Naive thymus-derived CD8-positive, alpha-beta T cell (primary cell): ENCODE measurements at regions not wholly inside any gene's neighbourhood (a gene's known extent, or its start where the extent isn't known, plus 50 kb on each side); places are given as distances from the start of the nearest gene placed in this dataset.

Experiments
- ATAC-seq, 2 donors: fragments of 150-1000 bp; cut with Tn5 transposase in 1 of 2; sonication (Bioruptor Pico), chemical (Tn5 transposase) in 1 of 2; 1 replicate in 1 of 2; 2 replicates in 1 of 2; pipeline ENCODE4 v1.10.0; 2021; ENCODE audit warnings: mild to moderate bottlenecking in 2 of 2, moderate library complexity in 2 of 2
- POLR2A ChIA-PET: fragments of 350-600 bp; sonication (Branson Sonifier 250); formaldehyde crosslinking; loops from one replicate; lab custom pipeline; 2021; ENCODE audit warnings: antibody characterized with exemption; lab: Charles Lee
- DNase-seq, 10 donors: peaks; one replicate each; pipeline versions ENCODE4 v3.0.0 to v3.0.0-alpha.2; 2020 to 2022
- H3K27ac Mint-ChIP-seq, 10 donors: one replicate each; pipeline ENCODE4 v1.8.0; 2020 to 2022; ENCODE audit warnings: mild to moderate bottlenecking in 10 of 10, mixed read lengths in 10 of 10, moderate library complexity in 4 of 10, inconsistent platforms in 1 of 10
- H3K27me3 Mint-ChIP-seq, 5 donors: one replicate each; pipeline ENCODE4 v1.8.0; 2021 to 2022; ENCODE audit warnings: mixed read lengths in 5 of 5
- H3K36me3 Mint-ChIP-seq, 3 donors: one replicate each; pipeline ENCODE4 v1.8.0; 2020 to 2022; ENCODE audit warnings: mixed read lengths in 3 of 3, mild to moderate bottlenecking in 2 of 3, inconsistent platforms in 1 of 3
- H3K4me1 Mint-ChIP-seq, 4 donors: one replicate each; pipeline ENCODE4 v1.8.0; 2021 to 2022; ENCODE audit warnings: mixed read lengths in 4 of 4
- H3K4me3 Mint-ChIP-seq, 10 donors: one replicate each; pipeline ENCODE4 v1.8.0; 2020 to 2022; ENCODE audit warnings: mild to moderate bottlenecking in 10 of 10, mixed read lengths in 10 of 10, moderate library complexity in 6 of 10, inconsistent platforms in 1 of 10
- H3K9me3 Mint-ChIP-seq, 9 donors: one replicate each; pipeline ENCODE4 v1.8.0; 2020 to 2022; ENCODE audit warnings: mixed read lengths in 9 of 9, mild to moderate bottlenecking in 3 of 9, inconsistent platforms in 1 of 9, moderate library complexity in 1 of 9

DNA sequence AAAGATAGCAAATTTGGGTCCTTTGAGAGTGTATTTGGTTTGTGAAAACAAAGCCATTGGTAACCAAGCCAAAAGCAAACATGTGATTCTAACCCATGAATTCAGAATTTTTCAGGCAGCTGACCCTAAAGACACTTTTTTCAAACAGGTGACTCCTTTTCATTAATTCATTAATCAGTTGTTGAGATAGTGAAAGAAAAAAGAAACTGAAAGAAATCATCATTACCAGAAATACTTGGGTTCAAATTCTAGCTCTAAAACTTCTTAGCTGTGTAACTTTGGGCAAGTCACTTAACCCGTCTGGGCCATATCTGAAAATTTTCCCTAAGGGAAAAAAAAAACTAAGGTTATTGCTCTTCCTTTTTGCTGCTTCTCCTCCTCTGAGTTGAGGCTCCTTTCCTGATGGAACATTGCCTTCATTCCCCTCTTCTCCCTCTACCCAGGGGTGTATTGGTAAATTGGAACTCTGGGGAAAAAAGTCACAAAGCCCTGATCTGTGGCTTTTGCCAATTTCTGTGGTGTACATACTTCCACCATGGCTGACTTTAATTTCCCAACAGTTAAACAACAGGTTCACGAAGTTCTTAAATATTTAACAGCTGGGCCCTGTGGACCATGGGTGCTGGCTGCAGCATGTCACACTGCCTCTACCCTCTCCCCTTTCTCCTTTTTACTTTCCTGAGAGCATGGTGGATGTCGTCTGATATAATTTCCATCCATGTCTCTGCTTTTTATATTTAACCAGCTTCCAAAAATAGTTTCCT, 120.3 kb downstream of the ASB7 start:
- Mint-ChIP-seq H3K27ac (no peak overlapping the region), H3K27me3 (peaks cover 0 to 15% (median 9%) of the 10 kb centered on the region in 5 donors), H3K9me3 (peaks cover 0 to 2% (median 0%) of the 10 kb centered on the region in 9 donors), H3K36me3 (no peaks in the 10 kb centered on the region), H3K4me1 (peaks cover 0 to 6% (median under 1%) of the 10 kb centered on the region in 4 donors), H3K4me3 (no peak overlapping the region)
- DNase-seq (no peak), ATAC-seq (no peak)
- POLR2A ChIA-PET, result no interaction called here

DNA sequence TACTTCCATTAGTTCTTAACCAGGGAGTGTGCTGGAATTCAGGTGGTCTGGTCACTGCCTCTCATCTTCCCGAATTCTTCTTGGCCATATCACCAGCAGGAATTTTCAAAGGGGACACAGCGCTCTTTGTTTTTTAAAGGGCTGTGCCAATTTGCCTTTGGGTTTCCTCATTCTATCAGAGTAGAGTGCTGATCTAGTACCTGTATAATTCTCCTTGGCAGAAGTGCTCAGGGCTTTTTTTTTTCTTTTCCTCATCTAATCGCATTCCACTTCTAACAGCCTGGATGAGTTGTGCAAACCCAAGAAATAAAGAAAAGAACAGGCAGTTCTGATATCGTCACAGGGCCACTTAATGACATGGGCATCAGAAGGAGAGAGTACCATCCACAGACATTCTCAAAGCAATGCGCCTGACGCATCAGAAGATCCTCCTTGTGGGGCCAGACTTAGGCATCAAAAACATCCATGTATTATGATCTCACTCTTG, 121.0 kb downstream of the ASB7 start:
- Mint-ChIP-seq H3K4me1 (peaks cover 0 to 4% (median under 1%) of the 10 kb centered on the region in 4 donors), H3K4me3 (no peak overlapping the region), H3K9me3 (peaks cover 0 to 2% (median 0%) of the 10 kb centered on the region in 9 donors), H3K27ac (no peak overlapping the region), H3K27me3 (peaks cover 0 to 10% (median 6%) of the 10 kb centered on the region in 5 donors), H3K36me3 (no peaks in the 10 kb centered on the region)
- POLR2A ChIA-PET, result no interaction called here
- DNase-seq (no peak), ATAC-seq (no peak)

DNA sequence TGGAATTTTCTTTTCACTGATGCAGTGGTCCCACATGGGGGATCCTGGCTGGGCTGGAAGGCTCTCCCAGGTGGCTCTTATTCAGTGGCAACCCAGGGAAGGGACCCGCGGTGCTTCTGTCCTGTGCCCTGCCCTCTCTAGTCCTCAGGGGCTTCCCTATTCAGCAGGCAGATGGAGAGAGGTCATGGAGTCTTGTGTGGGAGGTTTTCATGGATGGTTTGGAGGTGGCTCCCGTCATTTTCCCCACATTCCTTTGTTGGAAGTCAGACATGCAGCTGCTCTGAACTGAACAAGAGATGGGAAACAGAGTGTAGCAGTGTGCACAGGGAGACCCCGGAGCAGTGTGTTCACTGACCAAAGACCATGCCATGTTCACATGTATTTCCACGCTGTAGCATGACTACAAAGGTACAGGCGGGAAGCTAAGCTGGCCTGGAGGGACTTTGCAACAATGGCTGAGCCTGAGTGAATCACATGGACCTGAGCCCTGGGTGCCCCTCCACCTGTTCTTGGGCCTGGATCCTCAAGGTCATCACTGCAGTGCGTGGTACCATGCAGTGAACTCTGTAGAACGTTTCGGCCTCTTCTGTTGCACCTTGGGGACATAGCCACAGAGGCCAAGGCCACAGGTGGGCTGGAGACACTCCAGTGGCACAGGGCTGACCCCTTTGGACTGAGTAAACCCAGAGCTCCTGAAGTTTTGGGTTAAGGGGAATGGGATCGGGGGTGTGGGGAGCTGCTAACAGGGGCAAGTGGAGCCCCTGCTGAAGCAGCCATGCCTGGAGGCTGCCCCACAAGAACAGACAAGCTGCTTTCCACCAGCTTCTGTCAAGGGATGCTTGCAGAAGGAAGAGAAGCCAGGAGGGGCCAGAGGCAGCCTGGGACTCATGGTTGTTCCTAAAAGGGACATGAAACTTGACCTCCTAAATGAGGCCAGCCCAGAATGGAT, 123.0 kb downstream of the ASB7 start:
- Mint-ChIP-seq H3K4me3 (no peak overlapping the region), H3K4me1 (peaks cover 0 to 1% (median 0%) of the 10 kb centered on the region in 4 donors), H3K36me3 (no peaks in the 10 kb centered on the region), H3K9me3 (peaks cover 0 to 2% (median 0%) of the 10 kb centered on the region in 9 donors), H3K27me3 (peaks cover 0 to 8% (median 4%) of the 10 kb centered on the region in 5 donors), H3K27ac (no peak overlapping the region)
- POLR2A ChIA-PET, result interaction anchor here (0.7 kb wide), 1 partner anchor 757 kb away, joined by 5 read pairs; no protein-coding TSS in a partner anchor
- DNase-seq, result no peak
- ATAC-seq, result no peak

DNA sequence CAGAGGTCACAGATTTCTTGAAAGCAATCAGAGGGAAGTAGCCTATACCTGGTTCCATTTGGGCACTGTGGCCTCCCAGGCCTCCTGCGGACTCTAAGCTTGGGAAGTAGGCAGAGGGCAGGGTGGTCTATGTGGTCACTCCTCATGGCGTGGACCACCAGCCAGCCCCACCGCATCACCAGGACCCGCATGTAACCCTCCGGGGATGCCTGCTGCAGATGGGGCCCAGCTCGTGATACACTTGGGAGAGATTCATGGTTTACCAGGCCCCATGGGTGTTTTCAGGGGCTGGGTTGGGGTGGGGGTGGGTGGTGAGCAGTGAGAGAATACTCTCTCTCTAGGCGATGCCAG, 123.7 kb downstream of the ASB7 start:
- Mint-ChIP-seq H3K4me3 (no peak overlapping the region), H3K36me3 (no peaks in the 10 kb centered on the region), H3K9me3 (no peaks in the 10 kb centered on the region), H3K27ac (no peak overlapping the region), H3K4me1 (no peaks in the 10 kb centered on the region), H3K27me3 (peaks cover 0 to 8% (median 4%) of the 10 kb centered on the region in 5 donors)
- ATAC-seq, result no peak
- no peak for DNase-seq
- POLR2A ChIA-PET, result interaction anchor here (0.7 kb wide), 1 partner anchor 757 kb away, joined by 5 read pairs; no protein-coding TSS in a partner anchor

DNA sequence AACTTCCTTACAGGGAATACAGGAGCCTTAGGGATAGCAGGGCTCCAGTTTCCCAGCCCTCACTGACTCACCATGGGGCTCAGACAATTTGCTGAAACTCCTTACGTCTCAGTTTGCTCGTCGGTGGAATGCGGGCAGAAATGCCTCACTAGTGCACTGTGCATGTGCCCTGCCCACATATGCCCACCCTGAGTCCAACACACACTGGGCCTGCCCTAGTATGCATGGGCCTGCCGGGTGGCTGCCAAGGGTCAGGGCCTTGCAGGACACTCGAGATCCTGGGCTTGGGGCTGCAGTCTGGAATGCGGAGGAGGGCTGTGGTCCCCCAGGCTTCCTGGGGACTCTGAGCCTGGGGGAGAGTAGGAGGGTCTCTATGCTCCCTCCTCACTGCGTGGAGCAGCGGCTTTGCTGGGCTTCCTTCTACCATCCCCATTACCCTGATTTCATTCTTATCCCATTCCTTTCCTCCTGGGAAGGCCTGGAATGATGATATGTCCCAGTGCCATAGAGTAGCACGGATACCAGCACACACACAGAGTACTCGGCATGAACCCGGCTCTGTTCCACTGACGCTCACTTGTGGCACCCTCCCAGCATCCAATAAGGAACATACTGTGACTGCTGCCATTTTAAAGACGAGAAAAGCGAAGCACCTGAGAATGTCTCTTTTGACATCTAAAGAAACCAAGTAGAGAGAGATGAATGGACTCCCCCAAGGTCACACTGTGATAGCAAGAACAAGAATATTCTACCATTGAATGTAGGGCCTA, 124.2 kb downstream of the ASB7 start:
- peaks cover 0 to 8% (median 4%) of the 10 kb centered on the region in 5 donors for H3K27me3 Mint-ChIP-seq
- POLR2A ChIA-PET, result interaction anchor here (0.7 kb wide), 1 partner anchor 758 kb away, joined by 5 read pairs; no protein-coding TSS in a partner anchor
- no peaks in the 10 kb centered on the region for H3K4me1 Mint-ChIP-seq
- DNase-seq (peak in 1 of 10 donors; percentile 11), ATAC-seq (no peak)
- H3K4me3 Mint-ChIP-seq, result no peak overlapping the region
- H3K9me3 Mint-ChIP-seq, result no peaks in the 10 kb centered on the region
- no peaks in the 10 kb centered on the region for H3K36me3 Mint-ChIP-seq
- no peak overlapping the region for H3K27ac Mint-ChIP-seq

DNA sequence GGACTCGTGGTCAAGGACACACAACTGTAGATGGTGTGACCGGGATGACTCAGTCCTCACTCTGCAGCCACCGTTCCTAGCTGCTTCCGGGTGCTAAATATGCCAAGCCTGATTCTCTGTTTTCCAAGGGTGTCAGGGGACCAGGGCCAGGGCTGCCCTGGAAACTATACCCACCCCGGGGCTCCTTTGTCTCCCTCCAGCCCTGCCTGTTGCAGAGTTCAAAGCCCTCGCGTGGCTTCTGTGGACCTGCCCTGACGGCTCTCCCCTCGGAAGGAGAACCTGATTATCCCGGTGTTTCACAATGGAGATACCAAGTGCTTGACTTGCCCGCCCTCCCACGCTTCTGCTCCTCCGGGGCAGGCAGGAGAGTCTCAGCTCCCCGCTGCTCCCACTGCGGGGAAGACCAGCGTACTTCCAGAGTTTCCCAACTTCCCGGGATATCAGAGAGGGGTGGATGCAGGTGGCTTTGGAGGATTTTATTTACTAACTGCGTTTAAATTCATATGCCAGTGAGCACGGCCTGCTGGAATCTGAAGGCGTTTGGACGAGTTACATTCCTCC, 125.0 kb downstream of the ASB7 start:
- H3K27ac Mint-ChIP-seq, result no peak overlapping the region
- POLR2A ChIA-PET, result no interaction called here
- no peak overlapping the region for H3K4me3 Mint-ChIP-seq
- H3K9me3 Mint-ChIP-seq, result no peaks in the 10 kb centered on the region
- H3K27me3 Mint-ChIP-seq, result peaks cover 0 to 8% (median 4%) of the 10 kb centered on the region in 5 donors
- no peaks in the 10 kb centered on the region for H3K4me1 Mint-ChIP-seq
- DNase-seq (no peak), ATAC-seq (no peak)
- H3K36me3 Mint-ChIP-seq, result no peaks in the 10 kb centered on the region

DNA sequence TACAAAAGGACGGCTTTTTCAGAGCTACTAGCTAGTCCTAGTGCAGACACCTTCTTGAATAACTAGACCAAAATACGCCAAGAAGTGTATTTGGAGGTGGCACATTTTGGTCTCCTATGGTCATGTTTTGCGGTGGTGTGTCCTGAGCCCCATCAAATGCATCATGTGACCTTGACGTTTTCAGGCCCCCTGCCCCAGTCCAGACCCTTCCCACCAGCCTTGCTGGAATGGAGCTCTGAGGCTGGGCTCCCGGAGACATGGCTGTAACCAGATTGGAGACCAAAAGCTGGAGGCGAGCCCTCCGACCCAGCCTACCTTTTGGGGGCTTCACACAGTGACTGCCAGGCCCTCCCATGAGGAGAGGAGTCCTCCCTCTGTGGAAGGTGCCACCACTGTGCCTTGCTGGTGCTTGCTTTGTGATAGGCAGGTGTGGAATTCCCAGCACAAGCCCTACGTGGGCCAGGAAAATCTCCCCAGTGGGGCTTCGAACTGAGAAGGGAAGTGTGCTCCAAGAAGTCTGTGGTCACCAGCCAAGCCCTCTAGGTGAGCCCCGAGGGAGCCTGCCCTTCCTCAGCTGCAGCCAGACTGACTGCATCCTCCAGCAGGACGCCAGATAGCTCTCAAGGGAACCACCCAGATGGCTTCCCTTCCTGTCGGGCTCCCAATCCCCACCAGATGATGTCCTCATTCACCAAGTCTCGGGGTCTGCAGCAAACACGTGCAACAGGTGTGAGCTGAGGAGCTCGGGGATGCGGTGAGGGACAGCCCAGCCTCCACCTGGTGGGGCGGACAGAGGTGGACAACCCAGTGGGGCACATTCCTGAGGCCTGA, 126.2 kb downstream of the ASB7 start:
- H3K36me3 Mint-ChIP-seq, result no peaks in the 10 kb centered on the region
- H3K27ac Mint-ChIP-seq, result no peak overlapping the region
- H3K4me3 Mint-ChIP-seq, result no peak overlapping the region
- H3K27me3 Mint-ChIP-seq, result peaks cover 0 to 8% (median 4%) of the 10 kb centered on the region in 5 donors
- no peaks in the 10 kb centered on the region for H3K9me3 Mint-ChIP-seq
- H3K4me1 Mint-ChIP-seq, result no peaks in the 10 kb centered on the region
- ATAC-seq, result no peak
- POLR2A ChIA-PET, result no interaction called here
- DNase-seq, result no peak

DNA sequence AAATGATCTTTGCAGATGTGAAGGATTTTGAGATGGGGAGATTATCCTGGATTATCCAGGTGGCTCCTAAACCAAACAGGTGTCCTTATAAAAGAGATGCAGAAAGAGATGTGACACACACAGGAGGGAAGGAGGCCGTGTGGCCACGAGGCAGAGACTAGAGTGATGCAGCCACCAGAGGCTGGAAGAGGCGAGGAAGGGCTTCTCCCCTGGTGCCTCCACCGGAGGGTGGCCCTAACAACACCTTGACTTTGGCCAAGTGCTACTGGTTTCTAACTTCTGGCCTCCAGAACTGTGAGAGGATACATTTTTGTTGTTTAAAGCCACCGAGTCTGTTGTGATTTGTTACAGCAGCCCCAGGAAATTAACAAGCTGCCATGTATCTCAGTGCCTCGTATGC, 127.1 kb downstream of the ASB7 start:
- H3K4me3 Mint-ChIP-seq, result no peak overlapping the region
- H3K36me3 Mint-ChIP-seq, result no peaks in the 10 kb centered on the region
- H3K9me3 Mint-ChIP-seq, result peaks cover 0 to 2% (median 0%) of the 10 kb centered on the region in 9 donors
- DNase-seq, result no peak
- ATAC-seq, result no peak
- POLR2A ChIA-PET, result no interaction called here
- peak overlapping the region in 1 of 10 donors; percentile 11 for H3K27ac Mint-ChIP-seq
- no peaks in the 10 kb centered on the region for H3K4me1 Mint-ChIP-seq
- peaks cover 0 to 8% (median 4%) of the 10 kb centered on the region in 5 donors for H3K27me3 Mint-ChIP-seq

DNA sequence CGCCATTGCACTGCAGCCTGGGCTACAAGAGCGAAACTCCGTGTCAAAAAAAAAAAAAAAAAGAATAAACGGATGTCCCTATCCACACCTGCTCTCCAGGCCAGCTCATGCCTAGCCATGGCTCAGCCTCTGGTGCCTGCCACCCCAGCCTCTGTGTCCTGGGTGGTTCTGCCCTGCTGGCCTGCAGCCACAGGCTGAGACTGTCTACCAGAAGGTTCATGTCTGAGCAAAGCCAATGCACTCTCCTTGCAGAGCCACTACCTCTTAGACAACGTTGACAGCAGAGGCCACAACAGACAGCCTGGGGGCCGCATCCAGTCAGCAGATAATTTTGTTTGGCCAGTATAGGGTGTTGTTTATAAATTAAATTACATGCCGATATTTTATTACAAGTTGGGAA, 127.7 kb downstream of the ASB7 start:
- H3K4me1 Mint-ChIP-seq, result no peaks in the 10 kb centered on the region
- DNase-seq, result no peak
- POLR2A ChIA-PET, result no interaction called here
- peaks cover 0 to 11% (median 5%) of the 10 kb centered on the region in 5 donors for H3K27me3 Mint-ChIP-seq
- no peaks in the 10 kb centered on the region for H3K36me3 Mint-ChIP-seq
- H3K9me3 Mint-ChIP-seq, result peaks cover 0 to 2% (median 0%) of the 10 kb centered on the region in 9 donors
- ATAC-seq, result no peak
- H3K4me3 Mint-ChIP-seq, result no peak overlapping the region
- no peak overlapping the region for H3K27ac Mint-ChIP-seq

DNA sequence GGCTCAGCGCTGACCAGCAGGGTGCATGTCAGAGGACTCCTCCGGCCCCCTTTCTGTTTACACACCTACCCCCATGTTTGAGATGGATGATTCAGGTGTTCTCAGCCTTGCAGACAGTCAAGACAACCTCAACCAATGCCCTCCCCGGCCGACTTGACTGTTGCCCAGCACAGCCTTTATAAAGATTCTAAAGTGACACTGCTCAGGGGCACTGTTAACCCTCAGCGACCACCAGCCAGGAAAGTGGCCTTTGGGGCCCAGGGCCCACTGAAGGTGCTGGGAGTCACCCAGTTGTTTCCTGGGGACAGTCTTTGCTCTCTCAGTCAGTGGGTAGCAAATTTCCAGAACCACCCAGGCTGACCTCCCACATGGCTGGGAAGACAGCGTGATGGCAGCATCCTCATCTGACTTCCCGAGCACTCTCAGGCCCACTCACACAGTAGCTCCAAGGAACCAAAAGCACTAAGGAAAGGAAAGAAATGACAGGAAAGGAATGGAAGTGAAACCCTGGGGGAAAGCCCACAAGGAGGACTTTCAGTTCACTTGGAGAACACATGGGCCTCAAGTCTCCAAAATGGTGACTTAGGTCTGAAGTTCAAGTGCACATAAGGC, 128.4 kb downstream of the ASB7 start:
- H3K27me3 Mint-ChIP-seq, result peaks cover 0 to 12% (median 5%) of the 10 kb centered on the region in 5 donors
- H3K4me3 Mint-ChIP-seq, result no peak overlapping the region
- peaks cover 0 to 2% (median 0%) of the 10 kb centered on the region in 9 donors for H3K9me3 Mint-ChIP-seq
- ATAC-seq, result no peak
- no peak overlapping the region for H3K27ac Mint-ChIP-seq
- POLR2A ChIA-PET, result no interaction called here
- H3K36me3 Mint-ChIP-seq, result no peaks in the 10 kb centered on the region
- DNase-seq, result no peak
- no peaks in the 10 kb centered on the region for H3K4me1 Mint-ChIP-seq
